GM12878 (cell line): ENCODE measurements at regions not wholly inside any gene's neighbourhood (a gene's known extent, or its start where the extent isn't known, plus 50 kb on each side); places are given as distances from the start of the nearest gene placed in this dataset.

Experiments
- ATAC-seq: fragments of 200-7000 bp; cut with Tn5 transposase; 3 replicates; pipeline ENCODE4 v1.9.1; 2020; ENCODE audit warnings: mild to moderate bottlenecking, moderate library complexity
- BruUV-seq: library from RNA; stranded (reverse); fragments of 400-500 nt; replicated peaks from 2 replicates; lab custom pipeline; 2021; lab: Mats Ljungman, UMichigan
- CTCF ChIA-PET: fragments of 300-600 bp; sonication (Branson Sonifier 250); formaldehyde crosslinking; extraction: SDS; loops from one replicate; lab custom pipeline; 2021; ENCODE audit warnings: inconsistent platforms; lab: Yijun Ruan, JAX
- POLR2A ChIA-PET: fragments of 350-600 bp; formaldehyde crosslinking; extraction: SDS; loops from one replicate; lab custom pipeline; 2021; ENCODE audit warnings: inconsistent platforms; lab: Charles Lee
- RAD21 ChIA-PET: fragments of 300-600 bp; sonication (Branson Sonifier 250); formaldehyde crosslinking; loops from one replicate; lab custom pipeline; 2023; ENCODE audit warnings: antibody characterized with exemption; ENCODE audit not compliant: unreplicated experiment; lab: Charles Lee
- SMC1A ChIA-PET: fragments of 300-600 bp; sonication (Branson Sonifier 250); formaldehyde crosslinking; loops from one replicate; lab custom pipeline; 2023; ENCODE audit not compliant: unreplicated experiment, uncharacterized antibody; lab: Charles Lee
- DNase-seq: peaks from one replicate; pipeline ENCODE4 v3.0.0-alpha.2; 2011; ENCODE audit warnings: low read depth, low spot score
- FAIRE-seq: peaks from 3 replicates; lab custom pipeline; 2011; peaks lifted over from hg19 to GRCh38; lab: Jason Lieb, UNC
- H2AFZ ChIP-seq: 2 replicates; pipeline ENCODE4 v1.6.0; 2011; ENCODE audit warnings: low read depth, low read length, control low read depth; ENCODE audit not compliant: control insufficient read depth
- H3K27ac ChIP-seq: 2 replicates; pipeline ENCODE4 v1.5.1; 2011; ENCODE audit warnings: control low read depth; ENCODE audit not compliant: control insufficient read depth, insufficient read depth
- H3K27me3 ChIP-seq, 2 experiments: replicated peaks in 1 of 2; 2 replicates each; pipeline versions ENCODE4 v1.6.0 to v1.6.1; 2011; ENCODE audit warnings: low read length in 1 of 2; ENCODE audit not compliant: control insufficient read depth in 2 of 2, insufficient read depth in 2 of 2
- H3K36me3 ChIP-seq, 2 experiments: 2 replicates each; pipeline ENCODE4 v1.5.1; 2011; ENCODE audit warnings: low read length in 1 of 2; ENCODE audit not compliant: control insufficient read depth in 2 of 2, insufficient read depth in 2 of 2
- H3K4me1 ChIP-seq: 2 replicates; pipeline ENCODE4 v1.6.1; 2011; ENCODE audit warnings: mild to moderate bottlenecking, low read length, moderate library complexity, mixed read lengths; ENCODE audit not compliant: control insufficient read depth, insufficient read depth
- H3K4me2 ChIP-seq: 2 replicates; pipeline ENCODE4 v1.6.0; 2011; ENCODE audit warnings: control low read depth; ENCODE audit not compliant: control insufficient read depth, insufficient read depth
- H3K4me3 ChIP-seq: fragments of 200-600 bp; sonication (generic); 2 replicates; pipeline ENCODE4 v1.5.1; 2016
- H3K79me2 ChIP-seq: 2 replicates; pipeline ENCODE4 v1.6.0; 2011; ENCODE audit warnings: low read length; ENCODE audit not compliant: control insufficient read depth, insufficient read depth
- H3K9ac ChIP-seq: 2 replicates; pipeline ENCODE4 v1.8.0; 2011; ENCODE audit warnings: low read length, control low read depth, mixed read lengths; ENCODE audit not compliant: control insufficient read depth, insufficient read depth
- H3K9me3 ChIP-seq: replicated peaks from 3 replicates; pipeline ENCODE4 v1.5.1; 2011; ENCODE audit warnings: mild to moderate bottlenecking, low read length; ENCODE audit not compliant: control insufficient read depth, insufficient read depth
- H4K20me1 ChIP-seq: 2 replicates; pipeline ENCODE4 v1.6.0; 2011; ENCODE audit not compliant: control insufficient read depth, insufficient read depth
- CHD1 ChIP-seq: IDR thresholded peaks from 2 replicates; pipeline ENCODE4 v1.6.1; 2012; ENCODE audit warnings: low read depth, low read length, improper control_type of control experiment
- ESRRA ChIP-seq: IDR thresholded peaks from 2 replicates; pipeline ENCODE4 v1.6.1; 2012; ENCODE audit warnings: mild to moderate bottlenecking, low read length, improper control_type of control experiment
- KAT2A ChIP-seq: conservative IDR thresholded peaks from 2 replicates; pipeline ENCODE4 v1.6.1; 2011; ENCODE audit warnings: low read depth, low read length; ENCODE audit not compliant: control insufficient read depth
- MYB ChIP-seq: fragments of 150-350 bp; IDR thresholded peaks from 2 replicates; pipeline ENCODE4 v1.6.1; 2014; ENCODE audit warnings: mild to moderate bottlenecking, low read depth, low read length, borderline replicate concordance
- NBN ChIP-seq: fragments of 450-650 bp; IDR thresholded peaks from 2 replicates; pipeline ENCODE4 v1.6.1; 2016
- SMAD5 ChIP-seq: IDR thresholded peaks from 2 replicates; pipeline ENCODE4 v1.6.1; 2016; ENCODE audit warnings: antibody characterized with exemption, low read depth
- STAT1 ChIP-seq: fragments of 450-650 bp; conservative IDR thresholded peaks from 2 replicates; pipeline ENCODE4 v1.6.1; 2014; ENCODE audit warnings: antibody characterized with exemption, mild to moderate bottlenecking
- SUZ12 ChIP-seq: fragments of 200-600 bp; sonication (generic); IDR thresholded peaks from one replicate; pipeline ENCODE4 v1.6.1; 2018; ENCODE audit warnings: antibody characterized with exemption, mild to moderate bottlenecking; ENCODE audit not compliant: unreplicated experiment
- TCF7 ChIP-seq: IDR thresholded peaks from 2 replicates; pipeline ENCODE4 v1.6.1; 2014; ENCODE audit warnings: antibody characterized with exemption, borderline replicate concordance
- ZBED1 ChIP-seq: IDR thresholded peaks from 2 replicates; pipeline ENCODE4 v1.6.1; 2016; ENCODE audit warnings: borderline replicate concordance
- WGBS: methylation state at CpG from one replicate; pipeline ENCODE4 v1.1.6; 2016; ENCODE audit warnings: low lambda C conversion rate; ENCODE audit not compliant: insufficient replicate concordance, insufficient coverage; ENCODE audit errors: missing lambda C conversion rate; 5-methylcytosine and 5-hydroxymethylcytosine counted together
- in situ Hi-C: fragments of 300-500 bp; cut with MboI; formaldehyde crosslinking; loops from 9 replicates; pipeline ENCODE4 v1.14.3; 2018; ENCODE audit warnings: mixed read lengths
- intact Hi-C: fragments of 100-400 bp; cut with micrococcal nuclease; formaldehyde crosslinking; loops from one replicate; pipeline ENCODE4 v1.14.2; 2022; ENCODE audit not compliant: unreplicated experiment
- TF ChIP-seq, protein P1 (sequence below): fragments of 450-650 bp; IDR thresholded peaks from 2 replicates; pipeline ENCODE4 v1.6.1; 2017; ENCODE audit warnings: borderline replicate concordance
- TF ChIP-seq, protein P2 (sequence below): fragments of 450-650 bp; formaldehyde crosslinking; IDR thresholded peaks from 2 replicates; pipeline ENCODE4 v1.5.0; 2022; ENCODE audit warnings: mild to moderate bottlenecking, missing genetic modification characterization
- TF ChIP-seq, protein P3 (sequence below): fragments of 450-650 bp; IDR thresholded peaks from 2 replicates; pipeline ENCODE4 v1.6.1; 2014; ENCODE audit warnings: mild to moderate bottlenecking
- TF ChIP-seq, protein P4 (sequence below), 3 experiments: IDR thresholded peaks in 2 of 3; conservative IDR thresholded peaks in 1 of 3; 2 replicates each; pipeline ENCODE4 v1.5.1; 2011; ENCODE audit warnings: low read depth in 3 of 3, low read length in 3 of 3, mild to moderate bottlenecking in 3 of 3, control low read depth in 2 of 3, moderate library complexity in 2 of 3, inconsistent platforms in 1 of 3, mixed read lengths in 1 of 3; ENCODE audit not compliant: control insufficient read depth in 2 of 3, insufficient read depth in 1 of 3; ENCODE audit errors: extremely low read depth in 1 of 3

DNA sequence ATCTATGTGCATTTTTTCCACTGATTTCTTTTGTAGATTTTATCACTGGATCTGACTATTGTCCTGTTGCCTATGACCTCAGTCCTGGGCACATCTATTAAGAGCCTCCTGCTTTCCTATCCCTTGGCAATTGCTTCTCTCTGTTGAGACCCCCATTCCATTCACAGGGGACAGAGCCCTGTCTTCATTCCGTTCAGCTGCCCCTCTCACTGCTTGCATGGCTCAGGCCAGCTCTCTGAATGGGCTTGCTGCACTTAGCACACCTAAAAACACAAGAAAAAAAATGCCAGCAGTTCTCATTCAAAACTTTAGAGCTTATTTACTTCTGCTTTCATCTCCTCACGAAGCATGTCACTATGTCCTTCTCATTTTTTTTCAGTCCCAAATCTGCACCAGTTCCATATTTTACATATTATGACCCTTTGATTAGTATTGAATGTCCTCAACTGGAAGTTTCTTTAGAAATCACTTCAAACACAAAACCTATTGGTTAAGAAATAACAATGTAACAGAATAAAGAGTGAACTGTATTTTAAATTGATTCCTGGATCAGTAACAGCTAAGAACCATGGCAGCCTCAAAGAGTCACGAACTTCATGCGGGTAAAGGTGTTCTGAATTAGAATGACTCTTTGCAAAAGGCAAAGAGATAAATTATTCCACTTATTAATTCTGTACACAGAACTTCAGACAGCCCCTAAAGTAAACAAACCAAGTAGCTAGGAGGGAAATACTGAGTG, 616.5 kb downstream of the C6orf118 start:
- in situ Hi-C loops (no loop called here), intact Hi-C loops (no loop called here)
- no peak for ATAC-seq
- ChIA-PET RAD21 (no interaction called here), POLR2A (no interaction called here), CTCF (interaction anchor here (1.2 kb wide), 1 partner anchor 250 kb away, joined by 3 read pairs; no protein-coding TSS in a partner anchor), SMC1A (interaction anchor here (1.6 kb wide), 1 partner anchor 185 kb away, joined by 3 read pairs; no protein-coding TSS in a partner anchor)
- H3K36me3 ChIP-seq, result no peaks in the 10 kb centered on the region
- H3K4me2 ChIP-seq, result no peak overlapping the region
- H3K4me3 ChIP-seq, result no peak overlapping the region
- no peak overlapping the region for H3K27ac ChIP-seq
- H3K27me3 ChIP-seq, result no peaks in the 10 kb centered on the region
- H4K20me1 ChIP-seq, result no peaks in the 10 kb centered on the region
- H3K4me1 ChIP-seq, result no peaks in the 10 kb centered on the region
- DNase-seq, result no peak
- FAIRE-seq, result no peak
- no peak overlapping the region for H3K9ac ChIP-seq
- H3K79me2 ChIP-seq, result no peaks in the 10 kb centered on the region
- BruUV-seq, result no TSS peak
- H3K9me3 ChIP-seq, result no peaks in the 10 kb centered on the region
- WGBS, result 13% methylated on average over 4 of the region's 4 CpGs
- H2AFZ ChIP-seq, result no peak overlapping the region
- TF ChIP-seq, protein P1, sequence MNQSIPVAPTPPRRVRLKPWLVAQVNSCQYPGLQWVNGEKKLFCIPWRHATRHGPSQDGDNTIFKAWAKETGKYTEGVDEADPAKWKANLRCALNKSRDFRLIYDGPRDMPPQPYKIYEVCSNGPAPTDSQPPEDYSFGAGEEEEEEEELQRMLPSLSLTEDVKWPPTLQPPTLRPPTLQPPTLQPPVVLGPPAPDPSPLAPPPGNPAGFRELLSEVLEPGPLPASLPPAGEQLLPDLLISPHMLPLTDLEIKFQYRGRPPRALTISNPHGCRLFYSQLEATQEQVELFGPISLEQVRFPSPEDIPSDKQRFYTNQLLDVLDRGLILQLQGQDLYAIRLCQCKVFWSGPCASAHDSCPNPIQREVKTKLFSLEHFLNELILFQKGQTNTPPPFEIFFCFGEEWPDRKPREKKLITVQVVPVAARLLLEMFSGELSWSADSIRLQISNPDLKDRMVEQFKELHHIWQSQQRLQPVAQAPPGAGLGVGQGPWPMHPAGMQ, result no peak
- no peak for TF ChIP-seq ZBED1
- no peak for TF ChIP-seq STAT1
- no peak for TF ChIP-seq TCF7
- TF ChIP-seq, protein P2, sequence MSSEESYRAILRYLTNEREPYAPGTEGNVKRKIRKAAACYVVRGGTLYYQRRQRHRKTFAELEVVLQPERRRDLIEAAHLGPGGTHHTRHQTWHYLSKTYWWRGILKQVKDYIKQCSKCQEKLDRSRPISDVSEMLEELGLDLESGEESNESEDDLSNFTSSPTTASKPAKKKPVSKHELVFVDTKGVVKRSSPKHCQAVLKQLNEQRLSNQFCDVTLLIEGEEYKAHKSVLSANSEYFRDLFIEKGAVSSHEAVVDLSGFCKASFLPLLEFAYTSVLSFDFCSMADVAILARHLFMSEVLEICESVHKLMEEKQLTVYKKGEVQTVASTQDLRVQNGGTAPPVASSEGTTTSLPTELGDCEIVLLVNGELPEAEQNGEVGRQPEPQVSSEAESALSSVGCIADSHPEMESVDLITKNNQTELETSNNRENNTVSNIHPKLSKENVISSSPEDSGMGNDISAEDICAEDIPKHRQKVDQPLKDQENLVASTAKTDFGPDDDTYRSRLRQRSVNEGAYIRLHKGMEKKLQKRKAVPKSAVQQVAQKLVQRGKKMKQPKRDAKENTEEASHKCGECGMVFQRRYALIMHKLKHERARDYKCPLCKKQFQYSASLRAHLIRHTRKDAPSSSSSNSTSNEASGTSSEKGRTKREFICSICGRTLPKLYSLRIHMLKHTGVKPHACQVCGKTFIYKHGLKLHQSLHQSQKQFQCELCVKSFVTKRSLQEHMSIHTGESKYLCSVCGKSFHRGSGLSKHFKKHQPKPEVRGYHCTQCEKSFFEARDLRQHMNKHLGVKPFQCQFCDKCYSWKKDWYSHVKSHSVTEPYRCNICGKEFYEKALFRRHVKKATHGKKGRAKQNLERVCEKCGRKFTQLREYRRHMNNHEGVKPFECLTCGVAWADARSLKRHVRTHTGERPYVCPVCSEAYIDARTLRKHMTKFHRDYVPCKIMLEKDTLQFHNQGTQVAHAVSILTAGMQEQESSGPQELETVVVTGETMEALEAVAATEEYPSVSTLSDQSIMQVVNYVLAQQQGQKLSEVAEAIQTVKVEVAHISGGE, result no peak
- TF ChIP-seq KAT2A, result no peak
- TF ChIP-seq NBN, result no peak
- TF ChIP-seq SUZ12, result no peak
- TF ChIP-seq, protein P3, sequence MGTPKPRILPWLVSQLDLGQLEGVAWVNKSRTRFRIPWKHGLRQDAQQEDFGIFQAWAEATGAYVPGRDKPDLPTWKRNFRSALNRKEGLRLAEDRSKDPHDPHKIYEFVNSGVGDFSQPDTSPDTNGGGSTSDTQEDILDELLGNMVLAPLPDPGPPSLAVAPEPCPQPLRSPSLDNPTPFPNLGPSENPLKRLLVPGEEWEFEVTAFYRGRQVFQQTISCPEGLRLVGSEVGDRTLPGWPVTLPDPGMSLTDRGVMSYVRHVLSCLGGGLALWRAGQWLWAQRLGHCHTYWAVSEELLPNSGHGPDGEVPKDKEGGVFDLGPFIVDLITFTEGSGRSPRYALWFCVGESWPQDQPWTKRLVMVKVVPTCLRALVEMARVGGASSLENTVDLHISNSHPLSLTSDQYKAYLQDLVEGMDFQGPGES, result no peak
- no peak for TF ChIP-seq MYB
- no peak for TF ChIP-seq ESRRA
- no peak for TF ChIP-seq SMAD5
- no peak for TF ChIP-seq CHD1
- TF ChIP-seq, protein P4, sequence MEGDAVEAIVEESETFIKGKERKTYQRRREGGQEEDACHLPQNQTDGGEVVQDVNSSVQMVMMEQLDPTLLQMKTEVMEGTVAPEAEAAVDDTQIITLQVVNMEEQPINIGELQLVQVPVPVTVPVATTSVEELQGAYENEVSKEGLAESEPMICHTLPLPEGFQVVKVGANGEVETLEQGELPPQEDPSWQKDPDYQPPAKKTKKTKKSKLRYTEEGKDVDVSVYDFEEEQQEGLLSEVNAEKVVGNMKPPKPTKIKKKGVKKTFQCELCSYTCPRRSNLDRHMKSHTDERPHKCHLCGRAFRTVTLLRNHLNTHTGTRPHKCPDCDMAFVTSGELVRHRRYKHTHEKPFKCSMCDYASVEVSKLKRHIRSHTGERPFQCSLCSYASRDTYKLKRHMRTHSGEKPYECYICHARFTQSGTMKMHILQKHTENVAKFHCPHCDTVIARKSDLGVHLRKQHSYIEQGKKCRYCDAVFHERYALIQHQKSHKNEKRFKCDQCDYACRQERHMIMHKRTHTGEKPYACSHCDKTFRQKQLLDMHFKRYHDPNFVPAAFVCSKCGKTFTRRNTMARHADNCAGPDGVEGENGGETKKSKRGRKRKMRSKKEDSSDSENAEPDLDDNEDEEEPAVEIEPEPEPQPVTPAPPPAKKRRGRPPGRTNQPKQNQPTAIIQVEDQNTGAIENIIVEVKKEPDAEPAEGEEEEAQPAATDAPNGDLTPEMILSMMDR (IDR thresholded peaks at IDR 0.05 in 2 of 3, conservative IDR thresholded peaks at IDR 0.05 in 1 of 3; ENCODE audit: control insufficient read depth in 2 of 3, extremely low read depth in 1 of 3, insufficient read depth in 1 of 3, low read depth in 3 of 3, low read length in 3 of 3), result no peak
